ENCODE measurements at regions not wholly inside any gene's neighbourhood (a gene's known extent, or its start where the extent isn't known, plus 50 kb on each side); places are given as distances from the start of the nearest gene placed in this dataset.

- no peak overlapping the region for H3K4me3 ChIP-seq (ENCODE audit: low read depth, low read length)
- TF ChIP-seq, protein P1, sequence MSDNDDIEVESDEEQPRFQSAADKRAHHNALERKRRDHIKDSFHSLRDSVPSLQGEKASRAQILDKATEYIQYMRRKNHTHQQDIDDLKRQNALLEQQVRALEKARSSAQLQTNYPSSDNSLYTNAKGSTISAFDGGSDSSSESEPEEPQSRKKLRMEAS (IDR thresholded peaks at IDR 0.05; ENCODE audit: low read depth, low read length): no peak
- TF ChIP-seq MYC (IDR thresholded peaks at IDR 0.05; ENCODE audit: low read depth, low read length): no peak
- TF ChIP-seq POLR2A (IDR thresholded peaks at IDR 0.05; ENCODE audit: extremely low read depth, insufficient read length): no peak
- peak; percentile 5 for DNase-seq (ENCODE audit: low read depth)
These were observed 365.0 kb upstream of the ID4 start for GRCh38 chr6:19472153-19472552.

- DNase-seq (ENCODE audit: low read depth): peak; percentile 5
- H3K4me3 ChIP-seq (ENCODE audit: low read depth, low read length): no peak overlapping the region
- TF ChIP-seq CTCF (IDR thresholded peaks at IDR 0.05; ENCODE audit: low read depth, low read length): peak; percentile 34
- TF ChIP-seq MYC (IDR thresholded peaks at IDR 0.05; ENCODE audit: low read depth, low read length): no peak
These were observed 364.3 kb upstream of the ID4 start for GRCh38 chr6:19472850-19473249.

GRCh38 chr6:19477563-19477962 is 359.6 kb upstream of the ID4 start:
- no peak for DNase-seq (ENCODE audit: low read depth)
- H3K4me3 ChIP-seq (ENCODE audit: low read depth, low read length): no peak overlapping the region
- TF ChIP-seq CTCF (IDR thresholded peaks at IDR 0.05; ENCODE audit: low read depth, low read length) (no peak), POLR2A (IDR thresholded peaks at IDR 0.05; ENCODE audit: extremely low read depth, insufficient read length) (no peak), MYC (IDR thresholded peaks at IDR 0.05; ENCODE audit: low read depth, low read length) (no peak)
- TF ChIP-seq, protein P1 (IDR thresholded peaks at IDR 0.05; ENCODE audit: low read depth, low read length): no peak

DNA sequence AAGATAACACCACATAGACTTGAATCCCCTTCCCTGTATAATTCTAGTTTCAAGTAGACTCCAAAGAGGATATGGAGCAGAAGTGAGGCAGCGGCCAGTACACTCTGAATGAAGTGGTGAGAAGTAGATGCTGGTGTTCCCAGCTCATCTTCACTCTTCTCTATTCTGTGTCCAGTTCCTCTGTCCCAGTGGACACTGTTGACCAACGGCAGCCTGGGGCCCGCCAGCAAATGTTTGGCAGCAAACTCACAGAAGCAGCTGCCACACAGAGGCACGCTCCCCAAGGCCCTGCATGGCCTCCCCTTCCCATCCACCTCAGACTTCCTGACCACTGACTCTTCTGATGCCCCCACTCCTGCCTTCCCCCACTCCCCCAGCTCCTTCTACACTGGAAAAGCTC is 358.9 kb upstream of the ID4 start:
- DNase-seq (ENCODE audit: low read depth): no peak
- TF ChIP-seq CTCF (IDR thresholded peaks at IDR 0.05; ENCODE audit: low read depth, low read length) (no peak), POLR2A (IDR thresholded peaks at IDR 0.05; ENCODE audit: extremely low read depth, insufficient read length) (no peak), MYC (IDR thresholded peaks at IDR 0.05; ENCODE audit: low read depth, low read length) (no peak)
- TF ChIP-seq, protein P1 (IDR thresholded peaks at IDR 0.05; ENCODE audit: low read depth, low read length): no peak
- no peak overlapping the region for H3K4me3 ChIP-seq (ENCODE audit: low read depth, low read length)

DNA sequence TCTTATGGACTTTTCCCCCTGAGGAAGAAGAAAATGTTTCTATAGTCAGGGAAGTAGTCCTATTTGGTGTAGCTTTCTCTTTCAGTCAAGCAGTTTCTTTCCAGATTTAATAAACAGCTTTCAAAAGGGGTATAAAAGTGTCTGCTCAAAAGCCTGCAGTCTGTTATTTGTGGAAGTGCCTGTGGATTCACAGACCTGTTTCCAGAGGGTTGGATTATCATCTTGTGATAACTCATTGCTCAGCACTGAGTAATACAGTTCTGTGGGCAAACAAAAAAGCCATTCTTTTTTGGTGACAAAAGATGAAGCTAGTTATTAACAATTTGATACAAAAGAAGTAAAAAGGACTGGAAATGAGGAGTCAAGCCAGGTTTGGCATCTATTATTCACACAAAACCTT is 358.2 kb upstream of the ID4 start:
- TF ChIP-seq, protein P1 (IDR thresholded peaks at IDR 0.05; ENCODE audit: low read depth, low read length): no peak
- no peak for TF ChIP-seq MYC (IDR thresholded peaks at IDR 0.05; ENCODE audit: low read depth, low read length)
- TF ChIP-seq POLR2A (IDR thresholded peaks at IDR 0.05; ENCODE audit: extremely low read depth, insufficient read length): no peak
- TF ChIP-seq CTCF (IDR thresholded peaks at IDR 0.05; ENCODE audit: low read depth, low read length): no peak
- H3K4me3 ChIP-seq (ENCODE audit: low read depth, low read length): no peak overlapping the region
- DNase-seq (ENCODE audit: low read depth): no peak

GRCh38 chr6:19479551-19479950 is 357.6 kb upstream of the ID4 start:
- TF ChIP-seq, protein P1 (IDR thresholded peaks at IDR 0.05; ENCODE audit: low read depth, low read length): no peak
- TF ChIP-seq POLR2A (IDR thresholded peaks at IDR 0.05; ENCODE audit: extremely low read depth, insufficient read length): no peak
- TF ChIP-seq CTCF (IDR thresholded peaks at IDR 0.05; ENCODE audit: low read depth, low read length): no peak
- no peak for TF ChIP-seq MYC (IDR thresholded peaks at IDR 0.05; ENCODE audit: low read depth, low read length)
- no peak for DNase-seq (ENCODE audit: low read depth)
- no peak overlapping the region for H3K4me3 ChIP-seq (ENCODE audit: low read depth, low read length)
